ELR (cell line): ENCODE measurements at regions not wholly inside any gene's neighbourhood (a gene's known extent, or its start where the extent isn't known, plus 50 kb on each side); places are given as distances from the start of the nearest gene placed in this dataset.
"Not testable (repeated sequence)": the region's sequence is repeated elsewhere in the genome, so short reads cannot be mapped to it uniquely, and the experiment has no call there.

Experiments
- DNase-seq: peaks from one replicate; pipeline ENCODE4 v3.0.0-alpha.2; 2015; ENCODE audit warnings: low read depth

DNA sequence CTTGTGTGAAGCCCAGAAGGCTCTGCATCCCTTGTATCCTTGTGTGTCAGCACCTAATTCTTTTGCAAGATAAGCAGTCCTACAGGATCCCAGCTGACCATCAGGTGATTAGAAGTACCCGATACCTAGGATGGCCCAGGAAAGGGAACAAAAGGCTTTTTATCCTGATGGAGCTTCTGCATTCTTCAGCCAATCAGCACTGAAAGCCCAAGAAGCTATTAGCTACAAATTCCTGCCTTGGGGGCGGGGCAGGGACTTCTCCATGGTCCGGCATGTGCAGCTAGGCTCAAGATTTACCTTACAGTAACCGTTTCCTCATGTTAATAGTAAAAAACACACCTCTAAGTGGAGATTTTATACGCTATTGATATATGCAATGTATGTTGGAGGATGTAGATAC, 264.6 kb upstream of the THUMPD2 start:
- DNase-seq, result no peak

GRCh38 chr2:40043191-40043590, 264.1 kb upstream of the THUMPD2 start:
- DNase-seq, result peak; percentile 58

GRCh38 chr2:40041422-40042382, 262.6 kb upstream of the THUMPD2 start:
- DNase-seq, result peak; percentile 77

DNA sequence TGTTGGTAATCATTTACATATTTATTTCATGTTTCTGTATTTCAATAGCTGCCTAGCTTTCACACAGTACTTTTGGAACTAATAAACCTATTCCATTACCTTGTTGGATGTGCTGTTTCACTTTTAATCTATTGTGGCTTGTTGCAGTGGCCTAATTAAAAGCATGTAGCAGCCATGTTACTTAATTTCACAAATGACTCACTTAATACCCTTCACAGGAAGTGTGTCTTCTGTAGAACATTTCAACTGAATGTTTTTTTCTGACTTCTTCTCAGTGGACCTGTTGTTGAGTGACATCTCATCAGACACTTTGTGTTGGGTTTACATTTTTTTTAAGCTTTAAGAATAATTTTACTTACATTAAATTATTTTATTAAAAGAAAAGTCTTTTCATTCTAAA, 260.5 kb upstream of the THUMPD2 start:
- no peak for DNase-seq

- peak; percentile 43 for DNase-seq
These were observed 259.6 kb upstream of the THUMPD2 start for GRCh38 chr2:40038646-40039045.

DNA sequence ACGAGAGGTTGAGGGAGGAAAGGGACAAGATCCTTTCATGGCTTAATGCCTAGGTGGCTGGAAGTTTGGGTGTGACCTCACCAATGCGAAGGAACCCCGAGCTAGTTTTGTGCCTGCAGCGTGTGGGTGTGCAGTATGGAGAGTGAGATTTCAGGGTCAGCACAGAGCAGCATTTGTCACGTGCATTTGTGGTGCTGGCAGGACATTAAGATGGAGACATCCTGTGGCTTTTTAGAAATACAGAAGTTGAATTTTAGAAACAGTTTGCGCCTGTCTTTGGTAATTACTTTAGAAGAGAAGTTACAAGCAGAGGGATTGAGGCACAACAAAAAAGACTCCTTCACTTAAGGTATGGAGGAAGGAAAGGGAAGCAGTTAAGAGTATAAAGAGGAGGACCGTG, 258.2 kb upstream of the THUMPD2 start:
- no peak for DNase-seq

GRCh38 chr2:40036241-40036640, 257.2 kb upstream of the THUMPD2 start:
- no peak for DNase-seq

GRCh38 chr2:40034801-40035200, 255.7 kb upstream of the THUMPD2 start:
- peak; percentile 42 for DNase-seq

DNA sequence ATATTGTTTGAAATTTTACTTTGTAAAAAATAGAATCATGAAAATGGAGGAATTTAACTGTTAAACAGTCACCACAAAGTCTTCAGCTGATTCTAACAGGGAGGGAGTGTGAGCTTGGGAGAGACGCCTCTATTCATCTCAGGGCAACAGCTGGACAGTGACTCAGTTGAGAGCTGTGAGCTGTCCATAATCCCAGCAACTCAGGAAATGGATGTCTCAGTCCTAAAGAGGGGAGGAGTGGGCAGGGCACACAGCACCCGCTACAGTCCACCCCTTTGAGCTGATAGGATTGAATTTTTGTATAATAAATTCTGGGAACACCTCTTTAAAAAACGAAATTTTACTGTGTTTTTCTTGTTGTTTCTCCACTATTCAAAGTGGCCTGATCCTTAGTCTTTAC, 255.1 kb upstream of the THUMPD2 start:
- peak; percentile 92 for DNase-seq

DNA sequence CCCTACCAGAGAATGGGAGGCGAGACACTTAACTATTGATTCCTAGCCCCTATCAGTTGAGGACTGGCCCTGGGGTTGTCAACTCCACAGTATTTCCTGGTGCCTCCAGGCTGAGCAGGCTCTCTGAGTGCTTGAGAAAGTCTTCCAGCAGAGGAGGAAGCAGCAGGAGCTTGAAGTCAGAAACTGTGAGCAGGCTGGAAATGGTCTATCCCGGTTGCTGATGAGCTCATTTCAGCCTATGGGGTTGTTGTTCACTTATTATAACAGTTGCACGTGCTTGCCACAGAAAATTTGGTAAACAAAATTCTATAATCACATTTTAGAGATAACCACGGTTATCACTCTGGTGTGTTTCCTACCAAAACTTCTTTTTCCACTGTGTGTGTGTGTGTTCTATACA, 254.7 kb upstream of the THUMPD2 start:
- DNase-seq, result peak; percentile 34

- peak; percentile 96 for DNase-seq
These were observed 253.7 kb upstream of the THUMPD2 start for GRCh38 chr2:40032650-40033319.

DNA sequence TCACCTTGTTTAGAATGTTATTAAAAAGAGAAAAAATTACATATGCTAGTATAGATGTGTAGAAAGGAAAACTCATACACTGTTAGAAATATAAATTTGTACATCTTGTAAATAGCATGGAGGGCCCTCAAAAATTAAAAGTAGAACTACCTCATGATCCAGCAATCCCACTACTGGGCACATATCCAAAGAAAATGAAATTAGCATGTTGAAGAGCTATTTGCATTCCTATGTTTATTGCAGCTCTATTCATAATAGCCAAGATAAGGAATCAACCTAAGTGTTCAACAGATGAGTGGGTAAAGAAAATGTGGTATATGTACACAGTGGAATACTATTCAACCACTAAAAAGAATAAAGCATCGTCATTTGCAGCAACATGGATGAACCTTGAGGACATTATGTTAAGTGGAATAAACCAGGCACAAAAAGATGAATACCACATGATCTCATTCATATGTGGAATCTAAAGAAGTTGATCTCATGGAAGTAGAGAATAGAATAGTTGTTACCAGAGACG, 251.5 kb upstream of the THUMPD2 start:
- no peak for DNase-seq

DNA sequence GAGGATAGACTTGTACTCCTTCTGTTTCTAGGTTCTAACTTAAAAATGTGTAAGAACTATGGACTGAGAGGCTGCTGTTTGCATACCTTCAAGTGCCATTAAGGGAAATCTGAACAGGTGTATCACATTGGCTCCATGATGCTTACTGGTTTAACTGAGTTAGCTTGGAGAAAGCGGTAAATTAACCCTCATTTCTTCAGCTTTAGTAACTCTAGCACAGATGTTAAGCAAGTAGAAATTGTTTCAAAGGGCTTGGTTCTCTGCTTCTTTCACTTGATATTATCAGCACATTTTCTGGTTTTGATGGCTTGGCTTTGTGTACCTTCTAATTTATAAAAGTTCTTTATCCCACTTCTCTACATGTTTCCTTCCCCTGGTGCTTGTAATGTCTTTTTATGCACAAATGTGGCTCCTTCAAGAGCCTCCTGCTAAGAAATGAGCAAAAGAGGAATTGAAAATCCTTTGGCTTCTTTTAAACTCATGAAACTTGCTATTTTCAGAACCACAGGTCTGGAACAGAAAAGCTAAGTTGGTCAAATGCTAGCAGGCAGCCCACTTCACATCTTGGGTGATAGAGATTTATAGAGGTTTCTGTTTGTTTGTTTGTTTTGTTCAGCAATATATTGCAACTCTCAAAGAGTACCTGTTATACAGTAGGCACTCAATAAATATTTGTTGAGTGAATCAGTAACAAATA, 249.9 kb upstream of the THUMPD2 start:
- no peak for DNase-seq

DNA sequence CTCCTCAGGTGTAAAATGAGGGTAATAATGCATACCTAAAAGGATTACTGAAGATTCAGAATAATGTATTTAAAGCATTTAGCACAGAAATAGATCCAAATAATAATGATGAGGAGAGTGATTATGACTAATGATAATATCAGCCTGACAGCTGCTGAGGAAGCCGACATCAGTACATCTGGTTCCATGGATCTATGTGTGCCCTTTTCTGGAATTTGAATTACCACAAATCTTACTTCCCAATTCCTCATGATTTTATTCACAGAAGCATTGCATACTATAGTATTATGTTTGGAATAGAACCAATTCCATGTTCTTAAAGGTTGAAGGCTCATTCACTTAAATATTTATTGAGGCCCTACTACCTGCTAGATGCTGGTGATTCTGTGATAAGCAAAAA, 248.9 kb upstream of the THUMPD2 start:
- DNase-seq, result peak; percentile 47

GRCh38 chr2:40025276-40025675, 246.2 kb upstream of the THUMPD2 start:
- DNase-seq, result not testable (repeated sequence)

GRCh38 chr2:40020997-40021396, 241.9 kb upstream of the THUMPD2 start:
- no peak for DNase-seq

DNA sequence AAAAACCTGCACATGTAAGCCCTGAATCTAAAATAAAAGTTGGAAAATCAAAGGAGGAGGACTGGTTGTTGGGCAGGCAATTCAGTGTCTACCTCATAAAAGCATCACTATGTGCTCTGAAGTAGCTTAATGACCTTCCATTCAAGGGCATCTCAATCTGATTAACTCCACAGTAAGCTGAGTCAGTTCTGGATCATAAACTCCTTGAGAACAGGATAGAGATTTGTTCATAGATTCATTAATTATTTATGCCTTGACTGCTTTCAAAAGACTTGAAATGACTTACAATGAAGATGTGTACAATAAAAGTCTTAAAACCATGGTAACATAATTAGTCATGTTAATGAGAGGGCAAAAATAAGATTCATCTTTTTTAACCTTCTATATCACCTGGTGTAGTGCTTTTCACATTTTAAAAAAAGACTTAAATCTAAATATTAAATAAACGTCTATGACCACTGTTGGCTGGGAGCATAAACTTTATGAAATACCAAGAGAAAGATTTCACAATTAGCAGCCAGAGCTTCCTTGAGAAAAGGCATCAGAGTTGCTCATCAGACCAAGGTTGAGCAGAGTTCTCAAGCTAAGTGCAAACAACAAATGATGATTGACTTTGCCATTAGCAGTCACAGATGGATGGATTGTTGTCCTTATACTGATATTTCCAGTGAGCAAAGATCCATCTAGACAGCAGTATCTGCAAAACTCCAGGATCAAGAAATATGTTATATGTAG, 237.3 kb upstream of the THUMPD2 start:
- no peak for DNase-seq

- DNase-seq, result not testable (repeated sequence)
These were observed 234.9 kb upstream of the THUMPD2 start for GRCh38 chr2:40013962-40014361.

- peak; percentile 64 for DNase-seq
These were observed 225.3 kb upstream of the THUMPD2 start for GRCh38 chr2:40004336-40004735.

- no peak for DNase-seq
These were observed 223.3 kb upstream of the THUMPD2 start for GRCh38 chr2:40002339-40002738.

GRCh38 chr2:39999864-40000263, 220.8 kb upstream of the THUMPD2 start:
- no peak for DNase-seq

- DNase-seq, result no peak
These were observed 219.6 kb upstream of the THUMPD2 start for GRCh38 chr2:39998617-39999016.
